ENCODE measurements at regions not wholly inside any gene's neighbourhood (a gene's known extent, or its start where the extent isn't known, plus 50 kb on each side); places are given as distances from the start of the nearest gene placed in this dataset.
"Not testable (repeated sequence)": the region's sequence is repeated elsewhere in the genome, so short reads cannot be mapped to it uniquely, and the experiment has no call there.

DNA sequence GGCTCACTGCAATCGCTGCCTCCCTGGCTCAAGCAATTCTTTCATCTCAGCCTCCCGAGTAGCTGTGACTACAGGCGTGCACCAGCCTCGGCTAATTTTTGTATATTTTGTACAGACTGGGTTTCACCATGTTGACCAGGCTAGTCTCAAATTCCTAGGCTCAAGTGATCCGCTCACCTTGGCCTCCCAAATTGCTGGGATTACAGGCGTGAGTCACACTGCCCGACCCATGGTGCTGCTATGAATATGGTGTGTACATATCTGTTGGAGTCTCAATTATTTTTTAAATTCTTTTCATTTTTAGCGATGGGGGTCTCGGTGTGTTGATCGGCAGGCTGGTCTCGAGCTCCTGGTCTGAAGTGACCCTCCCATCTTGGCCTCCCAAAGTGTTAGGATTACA lies 78.0 kb upstream of the PRKX start:
- DNase-seq, result no peak

- DNase-seq, result no peak
Measured at GRCh38 chrX:3788494-3789233, 75.2 kb upstream of the PRKX start.

- DNase-seq, result no peak
Measured at GRCh38 chrX:3787856-3788255, 74.4 kb upstream of the PRKX start.

GRCh38 chrX:3785822-3786221 lies 72.4 kb upstream of the PRKX start:
- DNase-seq, result not testable (repeated sequence)

GRCh38 chrX:3780564-3780963 lies 67.1 kb upstream of the PRKX start:
- DNase-seq, result no peak

GRCh38 chrX:3779546-3779945 lies 66.1 kb upstream of the PRKX start:
- DNase-seq, result no peak

- no peak for DNase-seq
Measured at GRCh38 chrX:3777416-3777815, 64.0 kb upstream of the PRKX start.

DNA sequence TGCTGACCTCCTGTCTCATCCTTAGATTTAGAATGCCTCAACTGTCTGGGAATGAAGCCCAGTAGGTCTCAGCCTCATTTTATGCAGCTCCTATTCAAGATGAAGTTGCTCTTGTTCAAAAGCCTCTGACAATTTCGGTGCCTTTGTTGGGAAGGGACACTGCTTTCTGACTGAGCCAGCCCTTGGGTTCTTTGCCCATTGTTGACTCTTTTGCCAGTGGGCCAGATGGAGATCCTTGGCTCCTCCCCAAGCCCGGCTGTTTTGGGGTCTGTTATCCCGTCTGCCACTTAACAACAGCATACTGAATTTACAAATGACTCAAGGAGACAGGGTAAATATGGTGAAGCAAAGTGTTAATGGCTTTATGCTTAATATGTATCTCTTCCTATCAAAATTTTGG lies 58.3 kb upstream of the PRKX start:
- DNase-seq, result no peak

DNA sequence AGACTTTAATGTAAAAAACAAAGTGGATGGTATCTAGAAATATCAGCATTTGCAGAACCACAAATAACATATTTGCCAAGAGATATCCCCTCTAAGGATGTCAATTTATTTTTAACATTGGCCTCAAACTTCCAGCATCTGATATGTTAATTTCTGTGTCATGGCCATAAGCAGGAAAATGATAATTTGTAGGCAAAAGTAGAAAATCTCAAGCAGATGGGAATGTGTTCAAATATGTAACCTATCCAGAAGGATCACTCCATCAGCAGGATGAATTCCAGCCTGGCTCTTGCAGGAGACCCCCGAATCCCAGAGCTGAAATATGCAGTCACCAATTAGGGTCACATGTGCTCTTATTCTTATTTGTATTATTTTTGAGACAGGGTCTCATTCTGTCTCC lies 55.4 kb upstream of the PRKX start:
- DNase-seq, result no peak
